IPS-18c (cell line): ENCODE measurements at regions not wholly inside any gene's neighbourhood (a gene's known extent, or its start where the extent isn't known, plus 50 kb on each side); places are given as distances from the start of the nearest gene placed in this dataset.
"Not testable (repeated sequence)": the region's sequence is repeated elsewhere in the genome, so short reads cannot be mapped to it uniquely, and the experiment has no call there.

Experiments used
- H3K4me3 ChIP-seq: 2 replicates; pipeline ENCODE4 v1.7.0; 2013; ENCODE audit warnings: low read depth, mild to moderate bottlenecking, low read length, moderate library complexity; ENCODE audit not compliant: insufficient read depth
- H3K9me3 ChIP-seq: one replicate; pipeline ENCODE4 v1.6.1; 2013; ENCODE audit warnings: mild to moderate bottlenecking, low read length, moderate library complexity; ENCODE audit not compliant: control insufficient read depth, insufficient read depth

- no peak overlapping the region for H3K4me3 ChIP-seq
- H3K9me3 ChIP-seq, result no peaks in the 10 kb centered on the region
Observed at GRCh38 chr3:40875581-40875980, 323.7 kb upstream of the CTNNB1 start.

GRCh38 chr3:40876009-40876408, 323.3 kb upstream of the CTNNB1 start:
- no peak overlapping the region for H3K4me3 ChIP-seq
- no peaks in the 10 kb centered on the region for H3K9me3 ChIP-seq

- H3K9me3 ChIP-seq, result no peaks in the 10 kb centered on the region
Observed at GRCh38 chr3:40876496-40876895, 322.8 kb upstream of the CTNNB1 start.

GRCh38 chr3:40877631-40878463, 321.5 kb upstream of the CTNNB1 start:
- Histone ChIP-seq H3K4me3 (no peak overlapping the region), H3K9me3 (no peaks in the 10 kb centered on the region)

More at GRCh38 chr3:40876496-40876895, 322.8 kb upstream of the CTNNB1 start:
- H3K4me3 ChIP-seq, result no peak overlapping the region

GRCh38 chr3:40878464-40878905, 320.8 kb upstream of the CTNNB1 start:
- Histone ChIP-seq H3K9me3 (no peaks in the 10 kb centered on the region), H3K4me3 (no peak overlapping the region)

- no peaks in the 10 kb centered on the region for H3K9me3 ChIP-seq
- H3K4me3 ChIP-seq, result no peak overlapping the region
Observed at GRCh38 chr3:40885430-40885829, 313.9 kb upstream of the CTNNB1 start.

- no peaks in the 10 kb centered on the region for H3K9me3 ChIP-seq
- no peak overlapping the region for H3K4me3 ChIP-seq
Observed at GRCh38 chr3:40886660-40887425, 312.5 kb upstream of the CTNNB1 start.

- no peak overlapping the region for H3K4me3 ChIP-seq
Observed at GRCh38 chr3:40891186-40891585, 308.1 kb upstream of the CTNNB1 start.

GRCh38 chr3:40895109-40895508, 304.2 kb upstream of the CTNNB1 start:
- no peak overlapping the region for H3K4me3 ChIP-seq
- H3K9me3 ChIP-seq, result no peaks in the 10 kb centered on the region

More at GRCh38 chr3:40891186-40891585, 308.1 kb upstream of the CTNNB1 start:
- H3K9me3 ChIP-seq, result no peaks in the 10 kb centered on the region

- no peak overlapping the region for H3K4me3 ChIP-seq
- H3K9me3 ChIP-seq, result no peaks in the 10 kb centered on the region
Observed at GRCh38 chr3:40899286-40899712, 300.0 kb upstream of the CTNNB1 start.

- H3K4me3 ChIP-seq, result no peak overlapping the region
- no peaks in the 10 kb centered on the region for H3K9me3 ChIP-seq
Observed at GRCh38 chr3:40901298-40901697, 298.0 kb upstream of the CTNNB1 start.

- Histone ChIP-seq H3K9me3 (no peaks in the 10 kb centered on the region), H3K4me3 (no peak overlapping the region)
Observed at GRCh38 chr3:40901796-40902195, 297.5 kb upstream of the CTNNB1 start.

- H3K9me3 ChIP-seq, result not testable (repeated sequence)
- H3K4me3 ChIP-seq, result peak overlapping the region; percentile 46
Observed at GRCh38 chr3:40907907-40908465, 291.3 kb upstream of the CTNNB1 start.

GRCh38 chr3:40908612-40909011, 290.7 kb upstream of the CTNNB1 start:
- H3K4me3 ChIP-seq, result peak overlapping the region; percentile 46; the same call in 1 of the 2 replicates
- H3K9me3 ChIP-seq, result no peaks in the 10 kb centered on the region

GRCh38 chr3:40911264-40911663, 288.0 kb upstream of the CTNNB1 start:
- Histone ChIP-seq H3K4me3 (no peak overlapping the region), H3K9me3 (no peaks in the 10 kb centered on the region)

GRCh38 chr3:40911928-40912327, 287.4 kb upstream of the CTNNB1 start:
- Histone ChIP-seq H3K9me3 (no peaks in the 10 kb centered on the region), H3K4me3 (no peak overlapping the region)

- Histone ChIP-seq H3K9me3 (no peaks in the 10 kb centered on the region), H3K4me3 (no peak overlapping the region)
Observed at GRCh38 chr3:40912461-40912860, 286.8 kb upstream of the CTNNB1 start.

- H3K4me3 ChIP-seq, result no peak overlapping the region
Observed at GRCh38 chr3:40913192-40913591, 286.1 kb upstream of the CTNNB1 start.

More at GRCh38 chr3:40913192-40913591, 286.1 kb upstream of the CTNNB1 start:
- H3K9me3 ChIP-seq, result no peaks in the 10 kb centered on the region
